Left ventricle myocardium superior (tissue), 1 donor: ENCODE measurements at regions not wholly inside any gene's neighbourhood (a gene's known extent, or its start where the extent isn't known, plus 50 kb on each side); places are given as distances from the start of the nearest gene placed in this dataset.

Source experiments
- ATAC-seq: fragments of 200-7000 bp; cut with Tn5 transposase; one replicate; pipeline ENCODE4 v1.9.1; 2020; ENCODE audit warnings: mild to moderate bottlenecking, moderate library complexity
- DNase-seq: peaks from one replicate; pipeline ENCODE4 v3.0.0-alpha.2; 2020
- intact Hi-C: fragments of 100-400 bp; cut with micrococcal nuclease; formaldehyde crosslinking; loops from one replicate; pipeline ENCODE4 v1.11.0; 2022
- donor health status: DM: no; HTN: yes; CAD: no; lungs with severe emphysema.

- ATAC-seq (no peak), DNase-seq (no peak)
- intact Hi-C loops: no loop called here
Observed at GRCh38 chr12:42691991-42692557, 102.5 kb upstream of the PRICKLE1 start.

- ATAC-seq (no peak), DNase-seq (no peak)
- intact Hi-C loops: no loop called here
Observed at GRCh38 chr12:42690264-42690663, 100.7 kb upstream of the PRICKLE1 start.

GRCh38 chr12:42689699-42690098 is 100.2 kb upstream of the PRICKLE1 start:
- intact Hi-C loops: no loop called here
- DNase-seq (no peak), ATAC-seq (no peak)

- intact Hi-C loops: no loop called here
- DNase-seq (no peak), ATAC-seq (no peak)
Observed at GRCh38 chr12:42686514-42687172, 97.1 kb upstream of the PRICKLE1 start.

- intact Hi-C loops: no loop called here
- DNase-seq (no peak), ATAC-seq (no peak)
Observed at GRCh38 chr12:42684802-42685071, 95.2 kb upstream of the PRICKLE1 start.

- intact Hi-C loops: no loop called here
- ATAC-seq (no peak), DNase-seq (no peak)
Observed at GRCh38 chr12:42683933-42684801, 94.6 kb upstream of the PRICKLE1 start.

- ATAC-seq (no peak), DNase-seq (no peak)
- intact Hi-C loops: no loop called here
Observed at GRCh38 chr12:42683266-42683665, 93.7 kb upstream of the PRICKLE1 start.

- intact Hi-C loops: no loop called here
- ATAC-seq (peak; percentile 75), DNase-seq (no peak)
Observed at GRCh38 chr12:42679466-42679865, 89.9 kb upstream of the PRICKLE1 start.

GRCh38 chr12:42677461-42677860 is 87.9 kb upstream of the PRICKLE1 start:
- DNase-seq (no peak), ATAC-seq (no peak)
- intact Hi-C loops: no loop called here

GRCh38 chr12:42673535-42673934 is 84.0 kb upstream of the PRICKLE1 start:
- DNase-seq (no peak), ATAC-seq (no peak)
- intact Hi-C loops: no loop called here

GRCh38 chr12:42670719-42671118 is 81.2 kb upstream of the PRICKLE1 start:
- no peak for DNase-seq
- no peak for ATAC-seq
- intact Hi-C loops: no loop called here

GRCh38 chr12:42669553-42669952 is 80.0 kb upstream of the PRICKLE1 start:
- intact Hi-C loops: no loop called here
- DNase-seq (no peak), ATAC-seq (no peak)

GRCh38 chr12:42666671-42667243 is 77.2 kb upstream of the PRICKLE1 start:
- no peak for DNase-seq
- no peak for ATAC-seq
- intact Hi-C loops: no loop called here

- ATAC-seq (no peak), DNase-seq (no peak)
- intact Hi-C loops: no loop called here
Observed at GRCh38 chr12:42663621-42664020, 74.1 kb upstream of the PRICKLE1 start.

- intact Hi-C loops: no loop called here
- DNase-seq (no peak), ATAC-seq (no peak)
Observed at GRCh38 chr12:42660968-42661937, 71.7 kb upstream of the PRICKLE1 start.

GRCh38 chr12:42660117-42660516 is 70.6 kb upstream of the PRICKLE1 start:
- intact Hi-C loops: no loop called here
- ATAC-seq: no peak
- no peak for DNase-seq

- intact Hi-C loops: no loop called here
- ATAC-seq (no peak), DNase-seq (no peak)
Observed at GRCh38 chr12:42652048-42652447, 62.5 kb upstream of the PRICKLE1 start.

GRCh38 chr12:42648061-42648460 is 58.5 kb upstream of the PRICKLE1 start:
- intact Hi-C loops: no loop called here
- no peak for DNase-seq
- no peak for ATAC-seq

- ATAC-seq (no peak), DNase-seq (no peak)
- intact Hi-C loops: no loop called here
Observed at GRCh38 chr12:42643881-42644579, 54.5 kb upstream of the PRICKLE1 start.
